ENCODE measurements at regions not wholly inside any gene's neighbourhood (a gene's known extent, or its start where the extent isn't known, plus 50 kb on each side); places are given as distances from the start of the nearest gene placed in this dataset.

GRCh38 chr1:216847397-216848036 lies 124.3 kb upstream of the ESRRG start:
- Mint-ChIP-seq H3K4me3 (no peak overlapping the region), H3K9me3 (peaks cover 8% of the 10 kb centered on the region), H3K27ac (no peak overlapping the region), H3K36me3 (ENCODE audit: low read depth) (no peaks in the 10 kb centered on the region), H3K4me1 (ENCODE audit: low read depth) (no peaks in the 10 kb centered on the region), H3K27me3 (no peaks in the 10 kb centered on the region)

GRCh38 chr1:216846339-216846738 lies 123.1 kb upstream of the ESRRG start:
- no peak overlapping the region for H3K4me3 Mint-ChIP-seq

GRCh38 chr1:216843409-216843808 lies 120.2 kb upstream of the ESRRG start:
- no peaks in the 10 kb centered on the region for H3K4me1 Mint-ChIP-seq (ENCODE audit: low read depth)
- no peaks in the 10 kb centered on the region for H3K27me3 Mint-ChIP-seq
- H3K27ac Mint-ChIP-seq: no peak overlapping the region
- peaks cover 15% of the 10 kb centered on the region for H3K9me3 Mint-ChIP-seq
- H3K36me3 Mint-ChIP-seq (ENCODE audit: low read depth): no peaks in the 10 kb centered on the region
- H3K4me3 Mint-ChIP-seq: no peak overlapping the region

More at GRCh38 chr1:216846339-216846738, 123.1 kb upstream of the ESRRG start:
- Mint-ChIP-seq H3K27me3 (no peaks in the 10 kb centered on the region), H3K36me3 (ENCODE audit: low read depth) (no peaks in the 10 kb centered on the region), H3K27ac (no peak overlapping the region), H3K9me3 (peaks cover 5% of the 10 kb centered on the region), H3K4me1 (ENCODE audit: low read depth) (no peaks in the 10 kb centered on the region)

GRCh38 chr1:216841165-216841564 lies 117.9 kb upstream of the ESRRG start:
- H3K4me3 Mint-ChIP-seq: no peak overlapping the region
- no peaks in the 10 kb centered on the region for H3K36me3 Mint-ChIP-seq (ENCODE audit: low read depth)
- H3K4me1 Mint-ChIP-seq (ENCODE audit: low read depth): no peaks in the 10 kb centered on the region
- no peaks in the 10 kb centered on the region for H3K27me3 Mint-ChIP-seq
- H3K27ac Mint-ChIP-seq: no peak overlapping the region
- peaks cover 15% of the 10 kb centered on the region for H3K9me3 Mint-ChIP-seq

- Mint-ChIP-seq H3K9me3 (peaks cover 10% of the 10 kb centered on the region), H3K4me1 (ENCODE audit: low read depth) (no peaks in the 10 kb centered on the region)
These were observed 113.1 kb upstream of the ESRRG start for GRCh38 chr1:216836316-216836715.

GRCh38 chr1:216833509-216833908 lies 110.3 kb upstream of the ESRRG start:
- Mint-ChIP-seq H3K4me1 (ENCODE audit: low read depth) (no peaks in the 10 kb centered on the region), H3K4me3 (no peak overlapping the region), H3K27ac (no peak overlapping the region), H3K9me3 (no peaks in the 10 kb centered on the region), H3K36me3 (ENCODE audit: low read depth) (no peaks in the 10 kb centered on the region), H3K27me3 (no peaks in the 10 kb centered on the region)

More at GRCh38 chr1:216836316-216836715, 113.1 kb upstream of the ESRRG start:
- no peaks in the 10 kb centered on the region for H3K27me3 Mint-ChIP-seq
- no peaks in the 10 kb centered on the region for H3K36me3 Mint-ChIP-seq (ENCODE audit: low read depth)
- H3K27ac Mint-ChIP-seq: no peak overlapping the region
- H3K4me3 Mint-ChIP-seq: no peak overlapping the region

GRCh38 chr1:216832192-216832591 lies 109.0 kb upstream of the ESRRG start:
- Mint-ChIP-seq H3K4me1 (ENCODE audit: low read depth) (no peaks in the 10 kb centered on the region), H3K27ac (no peak overlapping the region), H3K9me3 (no peaks in the 10 kb centered on the region), H3K36me3 (ENCODE audit: low read depth) (no peaks in the 10 kb centered on the region), H3K27me3 (no peaks in the 10 kb centered on the region), H3K4me3 (no peak overlapping the region)

GRCh38 chr1:216830424-216831210 lies 107.4 kb upstream of the ESRRG start:
- Mint-ChIP-seq H3K4me1 (ENCODE audit: low read depth) (no peaks in the 10 kb centered on the region), H3K36me3 (ENCODE audit: low read depth) (no peaks in the 10 kb centered on the region), H3K9me3 (no peaks in the 10 kb centered on the region), H3K4me3 (no peak overlapping the region), H3K27ac (no peak overlapping the region), H3K27me3 (no peaks in the 10 kb centered on the region)

- no peaks in the 10 kb centered on the region for H3K27me3 Mint-ChIP-seq
- H3K4me3 Mint-ChIP-seq: no peak overlapping the region
These were observed 104.0 kb upstream of the ESRRG start for GRCh38 chr1:216827251-216827650.

GRCh38 chr1:216826646-216827045 lies 103.4 kb upstream of the ESRRG start:
- Mint-ChIP-seq H3K27me3 (no peaks in the 10 kb centered on the region), H3K36me3 (ENCODE audit: low read depth) (no peaks in the 10 kb centered on the region), H3K9me3 (peaks cover 6% of the 10 kb centered on the region), H3K4me1 (ENCODE audit: low read depth) (no peaks in the 10 kb centered on the region), H3K4me3 (no peak overlapping the region), H3K27ac (no peak overlapping the region)

More at GRCh38 chr1:216827251-216827650, 104.0 kb upstream of the ESRRG start:
- no peaks in the 10 kb centered on the region for H3K36me3 Mint-ChIP-seq (ENCODE audit: low read depth)
- no peak overlapping the region for H3K27ac Mint-ChIP-seq
- peaks cover 6% of the 10 kb centered on the region for H3K9me3 Mint-ChIP-seq
- H3K4me1 Mint-ChIP-seq (ENCODE audit: low read depth): no peaks in the 10 kb centered on the region

- H3K9me3 Mint-ChIP-seq: peaks cover 6% of the 10 kb centered on the region
- no peaks in the 10 kb centered on the region for H3K36me3 Mint-ChIP-seq (ENCODE audit: low read depth)
- H3K27ac Mint-ChIP-seq: no peak overlapping the region
- no peak overlapping the region for H3K4me3 Mint-ChIP-seq
- no peaks in the 10 kb centered on the region for H3K27me3 Mint-ChIP-seq
- no peaks in the 10 kb centered on the region for H3K4me1 Mint-ChIP-seq (ENCODE audit: low read depth)
These were observed 103.0 kb upstream of the ESRRG start for GRCh38 chr1:216826214-216826613.

- Mint-ChIP-seq H3K4me3 (no peak overlapping the region), H3K4me1 (ENCODE audit: low read depth) (no peaks in the 10 kb centered on the region), H3K36me3 (ENCODE audit: low read depth) (no peaks in the 10 kb centered on the region), H3K9me3 (peaks cover 6% of the 10 kb centered on the region), H3K27ac (no peak overlapping the region), H3K27me3 (no peaks in the 10 kb centered on the region)
These were observed 102.3 kb upstream of the ESRRG start for GRCh38 chr1:216825557-216825956.

- Mint-ChIP-seq H3K9me3 (peaks cover 9% of the 10 kb centered on the region), H3K36me3 (ENCODE audit: low read depth) (no peaks in the 10 kb centered on the region), H3K4me1 (ENCODE audit: low read depth) (no peaks in the 10 kb centered on the region), H3K4me3 (no peak overlapping the region), H3K27ac (no peak overlapping the region), H3K27me3 (no peaks in the 10 kb centered on the region)
These were observed 101.3 kb upstream of the ESRRG start for GRCh38 chr1:216824511-216824910.

- H3K36me3 Mint-ChIP-seq (ENCODE audit: low read depth): no peaks in the 10 kb centered on the region
- no peak overlapping the region for H3K4me3 Mint-ChIP-seq
- no peaks in the 10 kb centered on the region for H3K4me1 Mint-ChIP-seq (ENCODE audit: low read depth)
- peaks cover 9% of the 10 kb centered on the region for H3K9me3 Mint-ChIP-seq
- no peaks in the 10 kb centered on the region for H3K27me3 Mint-ChIP-seq
- H3K27ac Mint-ChIP-seq: no peak overlapping the region
These were observed 100.5 kb upstream of the ESRRG start for GRCh38 chr1:216823731-216824130.

- peaks cover 9% of the 10 kb centered on the region for H3K9me3 Mint-ChIP-seq
- no peak overlapping the region for H3K27ac Mint-ChIP-seq
- no peaks in the 10 kb centered on the region for H3K4me1 Mint-ChIP-seq (ENCODE audit: low read depth)
- no peaks in the 10 kb centered on the region for H3K36me3 Mint-ChIP-seq (ENCODE audit: low read depth)
- H3K27me3 Mint-ChIP-seq: no peaks in the 10 kb centered on the region
- no peak overlapping the region for H3K4me3 Mint-ChIP-seq
These were observed 99.3 kb upstream of the ESRRG start for GRCh38 chr1:216822480-216822879.

All from stimulated activated naive CD8-positive, alpha-beta T cell treated with anti-CD3 and anti-CD28 coated beads, Interleukin-15, Interleukin-2, amounts not matched to agents 100 ng/mL and 50 ng/mL, for 24 hours (primary cell).